ENCODE measurements at regions not wholly inside any gene's neighbourhood (a gene's known extent, or its start where the extent isn't known, plus 50 kb on each side); places are given as distances from the start of the nearest gene placed in this dataset.

GRCh38 chr2:158047156-158047611 is 54.5 kb upstream of the UPP2 start:
- no peak for TF ChIP-seq CTCF (IDR thresholded peaks at IDR 0.05 in 8 of 11, conservative IDR thresholded peaks at IDR 0.05 in 3 of 11)
- TF ChIP-seq POLR2A (IDR thresholded peaks at IDR 0.05): no peak
- TF ChIP-seq POLR2AphosphoS5 (IDR thresholded peaks at IDR 0.05): no peak
